Transverse colon (tissue), 4 donors: ENCODE measurements at regions not wholly inside any gene's neighbourhood (a gene's known extent, or its start where the extent isn't known, plus 50 kb on each side); places are given as distances from the start of the nearest gene placed in this dataset.

Experiments
- CTCF ChIP-seq, 5 experiments: fragments of 200-600 bp in 3 of 5; fragments of 450-650 bp in 2 of 5; sonication (generic) in 3 of 5; IDR thresholded peaks; 1 replicate in 2 of 5; 2 replicates in 3 of 5; pipeline ENCODE4 v1.5.1; 2016 to 2017; ENCODE audit warnings: antibody characterized with exemption in 5 of 5, inconsistent platforms in 3 of 5, mild to moderate bottlenecking in 2 of 5, moderate library complexity in 1 of 5
- EP300 ChIP-seq: sonication (generic); formaldehyde crosslinking; IDR thresholded peaks from one replicate; pipeline ENCODE4 v1.6.1; 2017; ENCODE audit warnings: antibody characterized with exemption, low read depth
- POLR2A ChIP-seq: fragments of 450-650 bp; IDR thresholded peaks from one replicate; pipeline ENCODE4 v1.6.1; 2016; ENCODE audit warnings: antibody characterized with exemption, mild to moderate bottlenecking, moderate library complexity
- POLR2AphosphoS5 ChIP-seq, 3 donors: sonication (generic); formaldehyde crosslinking; IDR thresholded peaks; one replicate each; pipeline ENCODE4 v1.6.1; 2016; ENCODE audit warnings: antibody characterized with exemption in 3 of 3

GRCh38 chr10:63889803-63890202, 368.6 kb downstream of the REEP3 start:
- TF ChIP-seq EP300 (no peak), CTCF (IDR thresholded peaks at IDR 0.05) (no peak), POLR2A (no peak), POLR2AphosphoS5 (IDR thresholded peaks at IDR 0.05) (no peak)
